ENCODE measurements at regions not wholly inside any gene's neighbourhood (a gene's known extent, or its start where the extent isn't known, plus 50 kb on each side); places are given as distances from the start of the nearest gene placed in this dataset.
A peak's percentile ranks its signal among the peaks of the same experiment; 100 is the strongest.

GRCh38 chr7:46366526-46366925, 445.5 kb upstream of the IGFBP3 start:
- DNase-seq, result no peak
- TF ChIP-seq CTCF (IDR thresholded peaks at IDR 0.05; ENCODE audit: low read depth, low read length), result no peak
- Histone ChIP-seq H3K36me3 (no peaks in the 10 kb centered on the region), H3K9me3 (no peaks in the 10 kb centered on the region), H3K4me3 (ENCODE audit: low read depth, low read length) (no peak overlapping the region), H3K27me3 (no peaks in the 10 kb centered on the region), H3K4me1 (no peaks in the 10 kb centered on the region)

DNA sequence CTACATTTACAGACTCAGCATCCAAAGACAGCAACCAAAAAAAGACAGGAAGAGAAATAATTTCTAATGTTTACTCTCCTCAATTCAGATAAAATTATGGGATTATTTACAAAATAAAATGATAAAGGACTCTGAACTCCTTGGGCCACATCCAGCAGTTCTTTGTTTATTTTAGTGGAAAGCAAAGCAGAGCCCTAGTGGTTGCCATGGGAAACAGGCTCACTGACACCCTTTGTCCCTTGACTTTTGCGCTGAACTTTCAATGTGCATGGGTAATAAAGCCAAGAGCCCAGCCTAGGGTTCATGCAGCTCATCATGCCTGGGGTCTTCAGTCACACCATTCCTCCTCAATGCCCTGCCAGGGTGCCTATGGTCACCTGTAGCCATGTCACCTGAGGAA, 442.6 kb upstream of the IGFBP3 start:
- no peaks in the 10 kb centered on the region for H3K9me3 ChIP-seq
- no peak for TF ChIP-seq CTCF (IDR thresholded peaks at IDR 0.05; ENCODE audit: low read depth, low read length)
- no peaks in the 10 kb centered on the region for H3K4me1 ChIP-seq
- no peaks in the 10 kb centered on the region for H3K27me3 ChIP-seq
- DNase-seq, result no peak
- no peaks in the 10 kb centered on the region for H3K36me3 ChIP-seq
- no peak overlapping the region for H3K4me3 ChIP-seq (ENCODE audit: low read depth, low read length)

DNA sequence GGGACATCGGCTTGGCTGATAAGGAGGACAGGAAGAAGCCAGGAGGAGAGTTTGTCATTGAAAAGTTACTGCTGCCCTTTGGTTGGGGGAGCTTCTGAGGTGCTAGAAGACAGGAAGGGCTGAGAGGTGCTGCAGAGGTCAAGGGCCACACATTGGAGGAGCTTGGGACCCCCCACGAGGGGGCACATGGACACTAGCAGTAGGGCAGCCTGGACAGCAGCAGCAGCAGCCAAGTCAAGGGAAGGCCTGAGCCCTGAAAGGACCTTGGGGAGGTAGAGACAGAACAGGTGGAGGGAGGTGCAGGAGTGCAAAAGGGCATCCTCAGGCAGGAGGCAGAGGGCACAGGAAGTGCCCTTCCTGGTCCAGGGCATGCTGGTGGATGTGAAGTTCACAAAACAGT, 439.7 kb upstream of the IGFBP3 start:
- Histone ChIP-seq H3K36me3 (no peaks in the 10 kb centered on the region), H3K9me3 (no peaks in the 10 kb centered on the region), H3K27me3 (no peaks in the 10 kb centered on the region), H3K4me3 (ENCODE audit: low read depth, low read length) (no peak overlapping the region), H3K4me1 (no peaks in the 10 kb centered on the region)
- TF ChIP-seq CTCF (IDR thresholded peaks at IDR 0.05; ENCODE audit: low read depth, low read length), result 0 out of 2 replicates have a peak, but pooled peaks have one; percentile 11
- no peak for DNase-seq

- no peak for TF ChIP-seq CTCF (IDR thresholded peaks at IDR 0.05; ENCODE audit: low read depth, low read length)
These were observed 439.2 kb upstream of the IGFBP3 start for GRCh38 chr7:46360296-46360695.

GRCh38 chr7:46357851-46358250, 436.8 kb upstream of the IGFBP3 start:
- Histone ChIP-seq H3K36me3 (no peaks in the 10 kb centered on the region), H3K9me3 (no peaks in the 10 kb centered on the region), H3K4me1 (no peaks in the 10 kb centered on the region), H3K4me3 (ENCODE audit: low read depth, low read length) (no peak overlapping the region), H3K27me3 (no peaks in the 10 kb centered on the region)
- no peak for TF ChIP-seq CTCF (IDR thresholded peaks at IDR 0.05; ENCODE audit: low read depth, low read length)
- DNase-seq, result no peak

More at GRCh38 chr7:46360296-46360695, 439.2 kb upstream of the IGFBP3 start:
- no peaks in the 10 kb centered on the region for H3K9me3 ChIP-seq
- no peak for DNase-seq
- H3K36me3 ChIP-seq, result no peaks in the 10 kb centered on the region
- H3K4me3 ChIP-seq (ENCODE audit: low read depth, low read length), result no peak overlapping the region
- H3K4me1 ChIP-seq, result no peaks in the 10 kb centered on the region
- no peaks in the 10 kb centered on the region for H3K27me3 ChIP-seq

- Histone ChIP-seq H3K9me3 (no peaks in the 10 kb centered on the region), H3K4me3 (ENCODE audit: low read depth, low read length) (no peak overlapping the region), H3K4me1 (no peaks in the 10 kb centered on the region), H3K36me3 (no peaks in the 10 kb centered on the region), H3K27me3 (no peaks in the 10 kb centered on the region)
- TF ChIP-seq CTCF (IDR thresholded peaks at IDR 0.05; ENCODE audit: low read depth, low read length), result no peak
- no peak for DNase-seq
These were observed 436.2 kb upstream of the IGFBP3 start for GRCh38 chr7:46357290-46357689.

Measured in BE2C (cell line).